ENCODE measurements at regions not wholly inside any gene's neighbourhood (a gene's known extent, or its start where the extent isn't known, plus 50 kb on each side); places are given as distances from the start of the nearest gene placed in this dataset.

DNA sequence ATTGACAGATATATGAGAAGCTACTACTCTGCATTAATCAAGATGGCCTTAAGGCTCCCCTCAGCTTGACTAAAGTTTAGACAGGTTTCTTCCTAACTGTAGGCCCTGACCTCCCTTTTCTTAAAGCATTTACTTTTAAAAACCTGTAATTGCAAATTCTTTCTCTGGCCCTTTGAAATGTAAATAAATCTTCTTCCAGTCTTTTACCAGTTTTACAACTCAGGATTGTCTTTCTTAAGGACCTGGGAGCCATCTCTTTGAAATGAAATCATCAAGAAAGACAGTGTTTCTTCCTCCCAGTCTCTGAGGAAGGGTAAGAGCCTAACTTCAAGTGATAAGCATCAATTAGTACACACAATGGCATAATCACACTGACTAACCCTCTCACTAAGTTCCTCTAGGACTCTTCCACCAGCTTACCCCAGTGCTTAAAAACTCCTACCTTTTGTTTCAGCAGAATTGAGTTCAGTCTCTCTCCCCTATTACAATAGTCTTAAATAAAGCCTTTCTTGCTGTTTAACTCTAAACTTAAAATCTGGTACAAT is 58.7 kb upstream of the CDH20 start:
- TF ChIP-seq, protein P1, sequence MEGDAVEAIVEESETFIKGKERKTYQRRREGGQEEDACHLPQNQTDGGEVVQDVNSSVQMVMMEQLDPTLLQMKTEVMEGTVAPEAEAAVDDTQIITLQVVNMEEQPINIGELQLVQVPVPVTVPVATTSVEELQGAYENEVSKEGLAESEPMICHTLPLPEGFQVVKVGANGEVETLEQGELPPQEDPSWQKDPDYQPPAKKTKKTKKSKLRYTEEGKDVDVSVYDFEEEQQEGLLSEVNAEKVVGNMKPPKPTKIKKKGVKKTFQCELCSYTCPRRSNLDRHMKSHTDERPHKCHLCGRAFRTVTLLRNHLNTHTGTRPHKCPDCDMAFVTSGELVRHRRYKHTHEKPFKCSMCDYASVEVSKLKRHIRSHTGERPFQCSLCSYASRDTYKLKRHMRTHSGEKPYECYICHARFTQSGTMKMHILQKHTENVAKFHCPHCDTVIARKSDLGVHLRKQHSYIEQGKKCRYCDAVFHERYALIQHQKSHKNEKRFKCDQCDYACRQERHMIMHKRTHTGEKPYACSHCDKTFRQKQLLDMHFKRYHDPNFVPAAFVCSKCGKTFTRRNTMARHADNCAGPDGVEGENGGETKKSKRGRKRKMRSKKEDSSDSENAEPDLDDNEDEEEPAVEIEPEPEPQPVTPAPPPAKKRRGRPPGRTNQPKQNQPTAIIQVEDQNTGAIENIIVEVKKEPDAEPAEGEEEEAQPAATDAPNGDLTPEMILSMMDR (conservative IDR thresholded peaks at IDR 0.05; ENCODE audit: low read depth, low read length) = no peak
- no peak for TF ChIP-seq ELK1 (IDR thresholded peaks at IDR 0.05; ENCODE audit: borderline replicate concordance, low read depth, low read length)
- TF ChIP-seq POLR2A (IDR thresholded peaks at IDR 0.05; ENCODE audit: low read depth, low read length) = no peak
- TF ChIP-seq BHLHE40 (IDR thresholded peaks at IDR 0.05; ENCODE audit: low read depth, low read length) = no peak
- no peak for TF ChIP-seq MAZ (IDR thresholded peaks at IDR 0.05; ENCODE audit: borderline replicate concordance, low read depth, low read length)
- TF ChIP-seq SMC3 (IDR thresholded peaks at IDR 0.05; ENCODE audit: low read depth, low read length) = no peak
- TF ChIP-seq, protein P2, sequence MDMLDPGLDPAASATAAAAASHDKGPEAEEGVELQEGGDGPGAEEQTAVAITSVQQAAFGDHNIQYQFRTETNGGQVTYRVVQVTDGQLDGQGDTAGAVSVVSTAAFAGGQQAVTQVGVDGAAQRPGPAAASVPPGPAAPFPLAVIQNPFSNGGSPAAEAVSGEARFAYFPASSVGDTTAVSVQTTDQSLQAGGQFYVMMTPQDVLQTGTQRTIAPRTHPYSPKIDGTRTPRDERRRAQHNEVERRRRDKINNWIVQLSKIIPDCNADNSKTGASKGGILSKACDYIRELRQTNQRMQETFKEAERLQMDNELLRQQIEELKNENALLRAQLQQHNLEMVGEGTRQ (IDR thresholded peaks at IDR 0.05; ENCODE audit: low read depth, low read length) = no peak
- no peak for TF ChIP-seq MAFK (IDR thresholded peaks at IDR 0.05; ENCODE audit: low read depth, low read length)

Data from IMR-90 (cell line).